ENCODE measurements at regions not wholly inside any gene's neighbourhood (a gene's known extent, or its start where the extent isn't known, plus 50 kb on each side); places are given as distances from the start of the nearest gene placed in this dataset.
"Not testable (repeated sequence)": the region's sequence is repeated elsewhere in the genome, so short reads cannot be mapped to it uniquely, and the experiment has no call there.

- Histone ChIP-seq H3K9me3 (ENCODE audit: control insufficient read depth, insufficient read depth, low read length) (peaks cover 3% of the 10 kb centered on the region), H3K4me1 (ENCODE audit: control insufficient read depth, insufficient read depth, low read length) (no peaks in the 10 kb centered on the region), H3K4me3 (ENCODE audit: low read length) (no peak overlapping the region), H3K36me3 (ENCODE audit: control insufficient read depth, insufficient read depth, low read length) (no peaks in the 10 kb centered on the region), H3K27me3 (ENCODE audit: control insufficient read depth, insufficient read depth, low read length) (no peaks in the 10 kb centered on the region), H3K27ac (ENCODE audit: low read length) (no peak overlapping the region)
- H3K27ac Mint-ChIP-seq: no peak overlapping the region
- ATAC-seq (no peak), DNase-seq (no peak)
- H3K27me3 Mint-ChIP-seq (ENCODE audit: low read depth in 2 of 2): no peaks in the 10 kb centered on the region
- intact Hi-C loops (cut with micrococcal nuclease): no loop called here
- no peak overlapping the region for H3K4me3 Mint-ChIP-seq
- TF ChIP-seq CTCF (IDR thresholded peaks at IDR 0.05): no peak
- WGBS (ENCODE audit: insufficient coverage): 77% methylated on average over 3 of the region's 4 CpGs
- H3K4me1 Mint-ChIP-seq: no peaks in the 10 kb centered on the region
- H3K36me3 Mint-ChIP-seq: no peaks in the 10 kb centered on the region
- peaks cover 17 to 23% of the 10 kb centered on the region in 2 donors for H3K9me3 Mint-ChIP-seq
These were observed 950.6 kb downstream of the GALC start for GRCh38 chr14:87042354-87042753.

GRCh38 chr14:87041290-87042020, 951.5 kb downstream of the GALC start:
- TF ChIP-seq CTCF (IDR thresholded peaks at IDR 0.05): no peak
- H3K9me3 ChIP-seq (ENCODE audit: control insufficient read depth, insufficient read depth, low read length): peaks cover 3% of the 10 kb centered on the region
- no peaks in the 10 kb centered on the region for H3K27me3 ChIP-seq (ENCODE audit: control insufficient read depth, insufficient read depth, low read length)
- Mint-ChIP-seq H3K9me3 (peaks cover 17 to 23% of the 10 kb centered on the region in 2 donors), H3K27ac (no peak overlapping the region), H3K27me3 (ENCODE audit: low read depth in 2 of 2) (no peaks in the 10 kb centered on the region), H3K36me3 (no peaks in the 10 kb centered on the region), H3K4me1 (no peaks in the 10 kb centered on the region), H3K4me3 (no peak overlapping the region)
- no peaks in the 10 kb centered on the region for H3K36me3 ChIP-seq (ENCODE audit: control insufficient read depth, insufficient read depth, low read length)
- no peak overlapping the region for H3K4me3 ChIP-seq (ENCODE audit: low read length)
- ATAC-seq: no peak
- no peaks in the 10 kb centered on the region for H3K4me1 ChIP-seq (ENCODE audit: control insufficient read depth, insufficient read depth, low read length)
- no peak overlapping the region for H3K27ac ChIP-seq (ENCODE audit: low read length)
- intact Hi-C loops (cut with micrococcal nuclease): no loop called here
- 23% methylated on average over 7 of the region's 7 CpGs for WGBS (ENCODE audit: insufficient coverage)
- DNase-seq: no peak

GRCh38 chr14:87034680-87035079, 958.3 kb downstream of the GALC start:
- H3K4me3 ChIP-seq (ENCODE audit: low read length): no peak overlapping the region
- no peaks in the 10 kb centered on the region for H3K4me1 ChIP-seq (ENCODE audit: control insufficient read depth, insufficient read depth, low read length)
- peaks cover 10 to 15% of the 10 kb centered on the region in 2 donors for H3K9me3 Mint-ChIP-seq
- intact Hi-C loops (cut with micrococcal nuclease): no loop called here
- H3K27ac ChIP-seq (ENCODE audit: low read length): no peak overlapping the region
- no peaks in the 10 kb centered on the region for H3K36me3 ChIP-seq (ENCODE audit: control insufficient read depth, insufficient read depth, low read length)
- TF ChIP-seq CTCF (IDR thresholded peaks at IDR 0.05): no peak
- peaks cover 3% of the 10 kb centered on the region for H3K9me3 ChIP-seq (ENCODE audit: control insufficient read depth, insufficient read depth, low read length)
- no peak overlapping the region for H3K27ac Mint-ChIP-seq
- WGBS (ENCODE audit: insufficient coverage): 88% methylated on average over 1 of the region's 1 CpG
- no peaks in the 10 kb centered on the region for H3K27me3 ChIP-seq (ENCODE audit: control insufficient read depth, insufficient read depth, low read length)
- DNase-seq (no peak), ATAC-seq (no peak)
- H3K27me3 Mint-ChIP-seq (ENCODE audit: low read depth in 2 of 2): no peaks in the 10 kb centered on the region
- H3K4me3 Mint-ChIP-seq: no peak overlapping the region
- no peaks in the 10 kb centered on the region for H3K4me1 Mint-ChIP-seq
- no peaks in the 10 kb centered on the region for H3K36me3 Mint-ChIP-seq

GRCh38 chr14:87030197-87030596, 962.8 kb downstream of the GALC start:
- no peaks in the 10 kb centered on the region for H3K4me1 ChIP-seq (ENCODE audit: control insufficient read depth, insufficient read depth, low read length)
- Mint-ChIP-seq H3K36me3 (no peaks in the 10 kb centered on the region), H3K4me1 (no peaks in the 10 kb centered on the region), H3K4me3 (no peak overlapping the region), H3K27ac (no peak overlapping the region), H3K27me3 (ENCODE audit: low read depth in 2 of 2) (no peaks in the 10 kb centered on the region), H3K9me3 (peaks cover 7 to 8% of the 10 kb centered on the region in 2 donors)
- H3K9me3 ChIP-seq (ENCODE audit: control insufficient read depth, insufficient read depth, low read length): peaks cover 3% of the 10 kb centered on the region
- no peak for ATAC-seq
- DNase-seq: no peak
- intact Hi-C loops (cut with micrococcal nuclease): no loop called here
- 74% methylated on average over 1 of the region's 1 CpG for WGBS (ENCODE audit: insufficient coverage)
- no peaks in the 10 kb centered on the region for H3K36me3 ChIP-seq (ENCODE audit: control insufficient read depth, insufficient read depth, low read length)
- no peaks in the 10 kb centered on the region for H3K27me3 ChIP-seq (ENCODE audit: control insufficient read depth, insufficient read depth, low read length)
- no peak for TF ChIP-seq CTCF (IDR thresholded peaks at IDR 0.05)
- no peak overlapping the region for H3K4me3 ChIP-seq (ENCODE audit: low read length)
- no peak overlapping the region for H3K27ac ChIP-seq (ENCODE audit: low read length)

GRCh38 chr14:87020106-87020505, 972.9 kb downstream of the GALC start:
- H3K4me3 Mint-ChIP-seq; H3K4me3 ChIP-seq (ENCODE audit: low read length); H3K4me1 ChIP-seq (ENCODE audit: control insufficient read depth, insufficient read depth, low read length); H3K4me1 Mint-ChIP-seq; DNase-seq; H3K9me3 ChIP-seq (ENCODE audit: control insufficient read depth, insufficient read depth, low read length); H3K36me3 ChIP-seq (ENCODE audit: control insufficient read depth, insufficient read depth, low read length); H3K9me3 Mint-ChIP-seq; H3K27me3 ChIP-seq (ENCODE audit: control insufficient read depth, insufficient read depth, low read length); intact Hi-C loops (cut with micrococcal nuclease); ATAC-seq; H3K27ac Mint-ChIP-seq; H3K27ac ChIP-seq (ENCODE audit: low read length); H3K27me3 Mint-ChIP-seq (ENCODE audit: low read depth in 2 of 2); H3K36me3 Mint-ChIP-seq: not testable (repeated sequence)
- WGBS (ENCODE audit: insufficient coverage): 72% methylated on average over 2 of the region's 4 CpGs
